CD14-positive monocyte (primary cell): ENCODE measurements at regions not wholly inside any gene's neighbourhood (a gene's known extent, or its start where the extent isn't known, plus 50 kb on each side); places are given as distances from the start of the nearest gene placed in this dataset.

Experiments used
- DNase-seq, 3 donors: peaks; one replicate each; pipeline ENCODE4 v3.0.0-alpha.2; 2011 to 2022
- H2AFZ ChIP-seq: 2 replicates; pipeline ENCODE4 v1.6.0; 2012; ENCODE audit warnings: mild to moderate bottlenecking, low read depth, low read length, inconsistent platforms; ENCODE audit not compliant: insufficient read depth, poor library complexity, severe bottlenecking
- H3K27ac ChIP-seq, 2 donors: 1 replicate in 1 of 2; 2 replicates in 1 of 2; pipeline ENCODE4 v1.5.1; 2012 to 2013; ENCODE audit warnings: low read length in 2 of 2, control low read depth in 1 of 2, inconsistent platforms in 1 of 2, low read depth in 1 of 2, mild to moderate bottlenecking in 1 of 2
- H3K27me3 ChIP-seq, 2 donors: one replicate each; pipeline versions ENCODE4 v1.6.0 to v1.6.1; 2011 to 2013; ENCODE audit warnings: low read length in 2 of 2; ENCODE audit not compliant: control insufficient read depth in 2 of 2, insufficient read depth in 2 of 2
- H3K36me3 ChIP-seq, 2 donors: replicated peaks in 1 of 2; 1 replicate in 1 of 2; 2 replicates in 1 of 2; pipeline versions ENCODE4 v1.5.1 to v1.6.1; 2012 to 2013; ENCODE audit warnings: low read length in 2 of 2, control low read depth in 1 of 2, inconsistent platforms in 1 of 2, mild to moderate bottlenecking in 1 of 2; ENCODE audit not compliant: insufficient read depth in 2 of 2, control insufficient read depth in 1 of 2
- H3K4me1 ChIP-seq, 2 donors: 1 replicate in 1 of 2; 2 replicates in 1 of 2; pipeline versions ENCODE4 v1.5.1 to v1.6.1; 2012 to 2013; ENCODE audit warnings: low read length in 2 of 2, control low read depth in 1 of 2, inconsistent platforms in 1 of 2, mild to moderate bottlenecking in 1 of 2, moderate library complexity in 1 of 2; ENCODE audit not compliant: insufficient read depth in 2 of 2, control insufficient read depth in 1 of 2
- H3K4me2 ChIP-seq: replicated peaks from 2 replicates; pipeline ENCODE3; 2012; ENCODE audit warnings: low read length, moderate library complexity, mild to moderate bottlenecking; ENCODE audit not compliant: poor library complexity, severe bottlenecking; ENCODE audit errors: extremely low read depth
- H3K4me3 ChIP-seq, 3 experiments: fragments of 200-600 bp in 1 of 3; sonication (generic) in 1 of 3; replicated peaks in 1 of 3; 1 replicate in 2 of 3; 2 replicates in 1 of 3; pipeline ENCODE4 v1.5.1; 2011 to 2013; ENCODE audit warnings: low read length in 3 of 3, mild to moderate bottlenecking in 3 of 3, control low read depth in 2 of 3, low read depth in 2 of 3, inconsistent platforms in 1 of 3, moderate library complexity in 1 of 3
- H3K79me2 ChIP-seq: 2 replicates; pipeline ENCODE4 v1.6.0; 2012; ENCODE audit warnings: mild to moderate bottlenecking, control low read depth, inconsistent platforms, low read length, moderate library complexity; ENCODE audit not compliant: insufficient read depth
- H3K9ac ChIP-seq: 2 replicates; pipeline ENCODE4 v1.6.0; 2017; ENCODE audit warnings: low read length, mild to moderate bottlenecking; ENCODE audit not compliant: insufficient read depth, poor library complexity, severe bottlenecking
- H3K9me3 ChIP-seq, 2 donors: replicated peaks in 1 of 2; 1 replicate in 1 of 2; 2 replicates in 1 of 2; pipeline versions ENCODE4 v1.5.1 to v1.6.1; 2012 to 2013; ENCODE audit warnings: low read length in 2 of 2, control low read depth in 1 of 2; ENCODE audit not compliant: control insufficient read depth in 1 of 2, insufficient read depth in 1 of 2
- H4K20me1 ChIP-seq: 2 replicates; pipeline ENCODE4 v1.6.0; 2012; ENCODE audit warnings: mild to moderate bottlenecking, low read length, control low read depth, moderate library complexity; ENCODE audit not compliant: insufficient read depth
- H3K27ac Mint-ChIP-seq, 7 donors: one replicate each; pipeline ENCODE4 v1.8.0; 2020; ENCODE audit warnings: mild to moderate bottlenecking in 7 of 7, mixed read lengths in 7 of 7, moderate library complexity in 6 of 7, inconsistent platforms in 2 of 7
- H3K27me3 Mint-ChIP-seq, 3 donors: one replicate each; pipeline ENCODE4 v1.8.0; 2021 to 2022; ENCODE audit warnings: low read depth in 3 of 3, mild to moderate bottlenecking in 3 of 3, mixed read lengths in 3 of 3, moderate library complexity in 3 of 3, inconsistent platforms in 1 of 3
- H3K36me3 Mint-ChIP-seq, 2 donors: one replicate each; pipeline ENCODE4 v1.8.0; 2020; ENCODE audit warnings: mixed read lengths in 2 of 2, inconsistent platforms in 1 of 2, mild to moderate bottlenecking in 1 of 2
- H3K4me1 Mint-ChIP-seq: one replicate; pipeline ENCODE4 v1.8.0; 2020; ENCODE audit warnings: mild to moderate bottlenecking, mixed read lengths
- H3K4me3 Mint-ChIP-seq, 2 donors: one replicate each; pipeline ENCODE4 v1.8.0; 2020; ENCODE audit warnings: mild to moderate bottlenecking in 2 of 2, mixed read lengths in 2 of 2, moderate library complexity in 1 of 2
- H3K9me3 Mint-ChIP-seq, 7 donors: one replicate each; pipeline ENCODE4 v1.8.0; 2020 to 2022; ENCODE audit warnings: mixed read lengths in 7 of 7, mild to moderate bottlenecking in 6 of 7, moderate library complexity in 6 of 7, inconsistent platforms in 2 of 7
- CTCF ChIP-seq: fragments of 200-600 bp; IDR thresholded peaks from one replicate; pipeline ENCODE4 v1.8.0; 2022; ENCODE audit warnings: antibody characterized with exemption, mild to moderate bottlenecking
- intact Hi-C, 2 donors: fragments of 100-400 bp; cut with micrococcal nuclease; formaldehyde crosslinking; loops; one replicate each; pipeline versions ENCODE4 v1.15.0 to v1.15.1; 2023

- peaks cover 0 to 3% of the 10 kb centered on the region in 2 donors for H3K9me3 ChIP-seq
- no peak overlapping the region for H2AFZ ChIP-seq
- H3K9me3 Mint-ChIP-seq, result peaks cover 0 to 12% (median 3%) of the 10 kb centered on the region in 7 donors
- H3K27ac Mint-ChIP-seq, result no peak overlapping the region
- no peak overlapping the region for H3K4me3 ChIP-seq
- H3K79me2 ChIP-seq, result no peaks in the 10 kb centered on the region
- no peaks in the 10 kb centered on the region for H3K4me1 Mint-ChIP-seq
- no peaks in the 10 kb centered on the region for H3K27me3 Mint-ChIP-seq
- no peaks in the 10 kb centered on the region for H3K36me3 ChIP-seq
- TF ChIP-seq CTCF, result no peak
- H4K20me1 ChIP-seq, result no peaks in the 10 kb centered on the region
- no peaks in the 10 kb centered on the region for H3K4me1 ChIP-seq
- intact Hi-C loops, result no loop called here
- no peaks in the 10 kb centered on the region for H3K27me3 ChIP-seq
- DNase-seq, result no peak
- no peak overlapping the region for H3K4me2 ChIP-seq
- no peak overlapping the region for H3K9ac ChIP-seq
- H3K4me3 Mint-ChIP-seq, result no peak overlapping the region
- no peaks in the 10 kb centered on the region for H3K36me3 Mint-ChIP-seq
- no peak overlapping the region for H3K27ac ChIP-seq
Measured at GRCh38 chr13:65508745-65509144, 1721.4 kb downstream of the PCDH9 start.

GRCh38 chr13:65508338-65508737 lies 1721.8 kb downstream of the PCDH9 start:
- intact Hi-C loops, result no loop called here
- no peak overlapping the region for H3K4me3 ChIP-seq
- H2AFZ ChIP-seq, result no peak overlapping the region
- no peak overlapping the region for H3K27ac Mint-ChIP-seq
- H3K79me2 ChIP-seq, result no peaks in the 10 kb centered on the region
- H3K9ac ChIP-seq, result no peak overlapping the region
- H3K4me2 ChIP-seq, result no peak overlapping the region
- peaks cover 0 to 3% of the 10 kb centered on the region in 2 donors for H3K9me3 ChIP-seq
- no peaks in the 10 kb centered on the region for H4K20me1 ChIP-seq
- H3K4me1 ChIP-seq, result no peaks in the 10 kb centered on the region
- H3K27me3 Mint-ChIP-seq, result no peaks in the 10 kb centered on the region
- no peaks in the 10 kb centered on the region for H3K36me3 Mint-ChIP-seq
- H3K9me3 Mint-ChIP-seq, result peaks cover 0 to 10% (median 2%) of the 10 kb centered on the region in 7 donors
- no peak for TF ChIP-seq CTCF
- no peaks in the 10 kb centered on the region for H3K36me3 ChIP-seq
- H3K4me3 Mint-ChIP-seq, result no peak overlapping the region
- no peaks in the 10 kb centered on the region for H3K4me1 Mint-ChIP-seq
- no peak overlapping the region for H3K27ac ChIP-seq
- no peak for DNase-seq
- H3K27me3 ChIP-seq, result no peaks in the 10 kb centered on the region
